H1 (cell line): ENCODE measurements at regions not wholly inside any gene's neighbourhood (a gene's known extent, or its start where the extent isn't known, plus 50 kb on each side); places are given as distances from the start of the nearest gene placed in this dataset.

Experiments
- CTCF ChIA-PET: fragments of 300-600 bp; sonication (Branson Sonifier 250); formaldehyde crosslinking; loops from one replicate; lab custom pipeline; 2021; ENCODE audit not compliant: partially characterized antibody; lab: Charles Lee
- POLR2A ChIA-PET: fragments of 300-600 bp; sonication (Branson Sonifier 250); formaldehyde crosslinking; loops from one replicate; lab custom pipeline; 2021; ENCODE audit warnings: inconsistent platforms; ENCODE audit not compliant: partially characterized antibody; lab: Charles Lee
- DNase-seq, 2 experiments: peaks; one replicate each; pipeline versions ENCODE4 v3.0.0 to v3.0.0-alpha.2; 2010 to 2022; ENCODE audit warnings: low spot score in 2 of 2, low read depth in 1 of 2, mixed read lengths in 1 of 2
- FAIRE-seq: peaks from 2 replicates; lab custom pipeline; 2011; peaks lifted over from hg19 to GRCh38; lab: Jason Lieb, UNC
- H2AFZ ChIP-seq: 2 replicates; pipeline ENCODE4 v1.8.1; 2012; ENCODE audit warnings: low read length, inconsistent platforms
- H2AK5ac ChIP-seq: 2 replicates; pipeline ENCODE4 v1.6.1; 2013; ENCODE audit warnings: low read depth, low read length
- H2BK120ac ChIP-seq: replicated peaks from 2 replicates; pipeline ENCODE3; 2013; ENCODE audit warnings: low read depth, low read length, inconsistent platforms
- H2BK12ac ChIP-seq: 2 replicates; pipeline ENCODE4 v1.6.1; 2013; ENCODE audit warnings: low read depth, low read length
- H2BK15ac ChIP-seq: 2 replicates; pipeline ENCODE4 v1.6.1; 2013; ENCODE audit warnings: low read length
- H2BK20ac ChIP-seq: 2 replicates; pipeline ENCODE4 v1.6.1; 2013; ENCODE audit warnings: low read length
- H2BK5ac ChIP-seq: 2 replicates; pipeline ENCODE4 v1.6.1; 2013; ENCODE audit warnings: low read depth, low read length
- H3K14ac ChIP-seq: 2 replicates; pipeline ENCODE4 v1.6.1; 2013; ENCODE audit warnings: inconsistent platforms; ENCODE audit not compliant: insufficient read length
- H3K18ac ChIP-seq: 2 replicates; pipeline ENCODE4 v1.6.1; 2013; ENCODE audit warnings: low read length; ENCODE audit errors: extremely low read depth
- H3K23ac ChIP-seq: 2 replicates; pipeline ENCODE4 v1.6.1; 2013; ENCODE audit warnings: inconsistent platforms; ENCODE audit not compliant: insufficient read length
- H3K23me2 ChIP-seq: 2 replicates; pipeline ENCODE4 v1.6.1; 2013; ENCODE audit warnings: low read depth, low read length
- H3K27ac ChIP-seq: 2 replicates; pipeline ENCODE4 v1.6.1; 2011; ENCODE audit warnings: low read depth, low read length, inconsistent platforms
- H3K27me3 ChIP-seq, 4 experiments: replicated peaks in 1 of 4; 1 replicate in 1 of 4; 2 replicates in 3 of 4; pipeline versions ENCODE4 v1.6.1 to v1.8.1; 2011 to 2013; ENCODE audit warnings: low read length in 3 of 4, mild to moderate bottlenecking in 3 of 4, inconsistent platforms in 2 of 4, mixed read lengths in 2 of 4, moderate library complexity in 1 of 4; ENCODE audit not compliant: control insufficient read depth in 3 of 4, insufficient read depth in 3 of 4; ENCODE audit errors: extremely low read depth in 1 of 4
- H3K36me3 ChIP-seq, 4 experiments: 2 replicates each; pipeline versions ENCODE4 v1.6.1 to v1.8.1; 2011 to 2013; ENCODE audit warnings: mild to moderate bottlenecking in 4 of 4, low read length in 3 of 4, moderate library complexity in 2 of 4, control low read depth in 1 of 4, inconsistent platforms in 1 of 4; ENCODE audit not compliant: insufficient read depth in 4 of 4, control insufficient read depth in 2 of 4
- H3K4ac ChIP-seq: replicated peaks from 2 replicates; pipeline ENCODE3; 2013; ENCODE audit warnings: low read length, low read depth, mixed read lengths, inconsistent platforms; ENCODE audit not compliant: insufficient read length
- H3K4me1 ChIP-seq, 4 experiments: replicated peaks in 1 of 4; 1 replicate in 1 of 4; 2 replicates in 3 of 4; pipeline versions ENCODE4 v1.6.1 to v1.8.1; 2011 to 2013; ENCODE audit warnings: low read length in 3 of 4, inconsistent platforms in 2 of 4, mixed read lengths in 1 of 4; ENCODE audit not compliant: insufficient read depth in 4 of 4, control insufficient read depth in 3 of 4
- H3K4me2 ChIP-seq, 2 experiments: 2 replicates each; pipeline versions ENCODE4 v1.6.1 to v1.8.1; 2011 to 2013; ENCODE audit warnings: low read depth in 2 of 2, low read length in 2 of 2, control low read depth in 1 of 2, inconsistent platforms in 1 of 2, mild to moderate bottlenecking in 1 of 2; ENCODE audit not compliant: insufficient read depth in 1 of 2
- H3K4me3 ChIP-seq, 4 experiments: fragments of 200-600, 300-600 bp in 1 of 4; sonication (generic), shearing (Covaris generic), sonication (Bioruptor Twin) in 1 of 4; 2 replicates each; pipeline versions ENCODE4 v1.5.1 to v1.8.1; 2011 to 2016; ENCODE audit warnings: low read length in 4 of 4, low read depth in 3 of 4, control low read depth in 2 of 4, inconsistent platforms in 2 of 4, mild to moderate bottlenecking in 2 of 4, mixed read lengths in 1 of 4, moderate library complexity in 1 of 4; ENCODE audit not compliant: insufficient read depth in 2 of 4; ENCODE audit errors: extremely low read depth in 1 of 4
- H3K56ac ChIP-seq: replicated peaks from 2 replicates; pipeline ENCODE3; 2013; ENCODE audit warnings: low read depth, mild to moderate bottlenecking, mixed read lengths, low read length, inconsistent platforms; ENCODE audit not compliant: insufficient read length
- H3K79me1 ChIP-seq: 2 replicates; pipeline ENCODE4 v1.6.1; 2013; ENCODE audit warnings: low read depth, low read length, control low read depth
- H3K79me2 ChIP-seq, 2 experiments: 2 replicates each; pipeline versions ENCODE4 v1.6.1 to v1.8.1; 2012 to 2013; ENCODE audit warnings: low read length in 2 of 2, mild to moderate bottlenecking in 2 of 2, inconsistent platforms in 1 of 2; ENCODE audit not compliant: insufficient read depth in 2 of 2, control insufficient read depth in 1 of 2
- H3K9ac ChIP-seq, 4 experiments: replicated peaks in 1 of 4; 1 replicate in 1 of 4; 2 replicates in 3 of 4; pipeline versions ENCODE4 v1.6.1 to v1.8.1; 2011 to 2013; ENCODE audit warnings: low read depth in 3 of 4, low read length in 3 of 4, control low read depth in 2 of 4, mild to moderate bottlenecking in 2 of 4, moderate library complexity in 2 of 4, inconsistent platforms in 1 of 4; ENCODE audit errors: extremely low read depth in 1 of 4
- H3K9me3 ChIP-seq, 2 experiments: 2 replicates each; pipeline versions ENCODE4 v1.6.1 to v1.8.1; 2012 to 2013; ENCODE audit warnings: mild to moderate bottlenecking in 2 of 2, moderate library complexity in 2 of 2, control low read depth in 1 of 2, inconsistent platforms in 1 of 2, low read depth in 1 of 2, low read length in 1 of 2, mixed read lengths in 1 of 2; ENCODE audit not compliant: insufficient read depth in 2 of 2
- H4K20me1 ChIP-seq, 2 experiments: replicated peaks in 1 of 2; 2 replicates each; pipeline versions ENCODE3 to v1.8.1; 2011 to 2013; ENCODE audit warnings: inconsistent platforms in 2 of 2, low read length in 2 of 2, mild to moderate bottlenecking in 1 of 2; ENCODE audit not compliant: insufficient read depth in 2 of 2, control insufficient read depth in 1 of 2
- H4K5ac ChIP-seq: 2 replicates; pipeline ENCODE4 v1.6.1; 2013; ENCODE audit warnings: low read length, low read depth, mixed read lengths, inconsistent platforms; ENCODE audit not compliant: insufficient read length
- H4K8ac ChIP-seq: 2 replicates; pipeline ENCODE4 v1.8.0; 2013; ENCODE audit warnings: mild to moderate bottlenecking, moderate library complexity, low read length, inconsistent platforms; ENCODE audit not compliant: insufficient read depth; ENCODE audit errors: extremely low read depth
- H4K91ac ChIP-seq: replicated peaks from 2 replicates; pipeline ENCODE3; 2013; ENCODE audit warnings: low read length, mixed read lengths, inconsistent platforms; ENCODE audit not compliant: insufficient read length
- CHD7 ChIP-seq: fragments of 300-600 bp; sonication (generic); IDR thresholded peaks from 2 replicates; pipeline ENCODE4 v1.7.1; 2012; ENCODE audit warnings: low read length, moderate library complexity, mild to moderate bottlenecking, inconsistent platforms; ENCODE audit not compliant: insufficient replicate concordance
- WGBS, 2 experiments: shearing (Covaris generic) in 1 of 2; methylation state at CpG; one replicate each; pipeline versions ENCODE4 v1.1.6 to v1.1.7; 2013 to 2015; ENCODE audit warnings: low lambda C conversion rate in 2 of 2, mixed read lengths in 2 of 2, inconsistent platforms in 1 of 2, low coverage in 1 of 2, missing lambda C conversion rate in 1 of 2; ENCODE audit not compliant: insufficient replicate concordance in 2 of 2, insufficient coverage in 1 of 2, insufficient read length in 1 of 2; ENCODE audit errors: extremely low coverage in 1 of 2, missing lambda C conversion rate in 1 of 2; 5-methylcytosine and 5-hydroxymethylcytosine counted together

- Histone ChIP-seq H3K79me1 (no peaks in the 10 kb centered on the region), H3K56ac (no peak overlapping the region), H2AFZ (no peak overlapping the region), H3K79me2 (no peaks in the 10 kb centered on the region), H3K4me1 (no peaks in the 10 kb centered on the region), H2BK5ac (no peak overlapping the region), H3K23me2 (no peaks in the 10 kb centered on the region), H4K20me1 (no peaks in the 10 kb centered on the region), H2BK20ac (no peak overlapping the region), H3K27me3 (no peaks in the 10 kb centered on the region), H2AK5ac (no peak overlapping the region), H4K8ac (no peak overlapping the region), H4K5ac (no peak overlapping the region), H4K91ac (no peak overlapping the region), H3K27ac (no peak overlapping the region), H2BK12ac (no peak overlapping the region), H3K23ac (no peak overlapping the region), H3K4me3 (no peak overlapping the region), H3K4ac (no peak overlapping the region), H3K14ac (no peak overlapping the region), H2BK120ac (no peak overlapping the region), H3K9ac (no peak overlapping the region), H3K4me2 (no peak overlapping the region), H3K9me3 (peaks cover under 1% of the 10 kb centered on the region in 2 experiments; a peak in 1 of 4 replicates), H2BK15ac (no peak overlapping the region), H3K36me3 (no peaks in the 10 kb centered on the region), H3K18ac (no peak overlapping the region)
- 94% methylated on average over 2 of the region's 2 CpGs; no CpG with 5 or more reads in 1 of the 2 experiments for WGBS, 2 experiments
- ChIA-PET CTCF (interaction anchor here (0.6 to 1.1 kb wide), 4 partner anchors 26 to 637 kb away, joined by 3 to 4 read pairs (median 3); no protein-coding TSS in a partner anchor), POLR2A (no interaction called here)
- DNase-seq: no peak
- FAIRE-seq: no peak
- TF ChIP-seq CHD7: no peak
Observed at GRCh38 chr13:39916330-39916729, 260.9 kb downstream of the COG6 start.
